ENCODE measurements at regions not wholly inside any gene's neighbourhood (a gene's known extent, or its start where the extent isn't known, plus 50 kb on each side); places are given as distances from the start of the nearest gene placed in this dataset.

GRCh38 chr3:166085164-166085856, 248.1 kb upstream of the BCHE start:
- TF ChIP-seq CTCF (conservative IDR thresholded peaks at IDR 0.05 in 1 of 2, IDR thresholded peaks at IDR 0.05 in 1 of 2; ENCODE audit: extremely low read depth in 1 of 2, insufficient read depth in 1 of 2, low read depth in 1 of 2, low read length in 2 of 2) (no peak), EZH2 (IDR thresholded peaks at IDR 0.05; ENCODE audit: borderline replicate concordance, low read length) (no peak)

Measured in mammary epithelial cell (primary cell).